ENCODE measurements at regions not wholly inside any gene's neighbourhood (a gene's known extent, or its start where the extent isn't known, plus 50 kb on each side); places are given as distances from the start of the nearest gene placed in this dataset.
"Not testable (repeated sequence)": the region's sequence is repeated elsewhere in the genome, so short reads cannot be mapped to it uniquely, and the experiment has no call there.

DNA sequence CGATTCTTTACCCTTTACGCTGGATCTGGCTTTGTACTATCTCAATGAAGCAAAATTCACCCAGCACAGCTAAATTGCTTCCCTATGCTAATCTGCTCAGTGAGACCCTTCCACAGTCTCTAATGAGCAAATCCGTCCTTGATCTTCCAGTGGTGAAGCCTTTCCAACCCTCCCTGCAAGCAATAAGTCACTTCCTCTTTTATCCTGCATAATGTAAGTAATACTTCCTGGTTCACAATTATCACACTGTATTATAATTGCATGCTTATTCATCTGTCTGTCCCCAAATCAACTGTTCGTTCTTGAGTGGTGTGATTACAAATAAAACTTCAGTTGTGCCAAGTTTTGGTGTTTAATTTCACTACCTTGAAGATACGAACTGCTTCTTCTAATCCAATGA, 404.0 kb downstream of the ADCYAP1 start:
- no peaks in the 10 kb centered on the region for H3K4me1 ChIP-seq
- no peaks in the 10 kb centered on the region for H3K36me3 ChIP-seq
- no peaks in the 10 kb centered on the region for H3K9me3 ChIP-seq
- intact Hi-C loops (cut with DNase I; ENCODE audit: low total_unique reads) = no loop called here
- DNase-seq = no peak
- TF ChIP-seq, protein P1, sequence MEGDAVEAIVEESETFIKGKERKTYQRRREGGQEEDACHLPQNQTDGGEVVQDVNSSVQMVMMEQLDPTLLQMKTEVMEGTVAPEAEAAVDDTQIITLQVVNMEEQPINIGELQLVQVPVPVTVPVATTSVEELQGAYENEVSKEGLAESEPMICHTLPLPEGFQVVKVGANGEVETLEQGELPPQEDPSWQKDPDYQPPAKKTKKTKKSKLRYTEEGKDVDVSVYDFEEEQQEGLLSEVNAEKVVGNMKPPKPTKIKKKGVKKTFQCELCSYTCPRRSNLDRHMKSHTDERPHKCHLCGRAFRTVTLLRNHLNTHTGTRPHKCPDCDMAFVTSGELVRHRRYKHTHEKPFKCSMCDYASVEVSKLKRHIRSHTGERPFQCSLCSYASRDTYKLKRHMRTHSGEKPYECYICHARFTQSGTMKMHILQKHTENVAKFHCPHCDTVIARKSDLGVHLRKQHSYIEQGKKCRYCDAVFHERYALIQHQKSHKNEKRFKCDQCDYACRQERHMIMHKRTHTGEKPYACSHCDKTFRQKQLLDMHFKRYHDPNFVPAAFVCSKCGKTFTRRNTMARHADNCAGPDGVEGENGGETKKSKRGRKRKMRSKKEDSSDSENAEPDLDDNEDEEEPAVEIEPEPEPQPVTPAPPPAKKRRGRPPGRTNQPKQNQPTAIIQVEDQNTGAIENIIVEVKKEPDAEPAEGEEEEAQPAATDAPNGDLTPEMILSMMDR (IDR thresholded peaks at IDR 0.05) = no peak
- no peak for TF ChIP-seq POLR2AphosphoS5 (IDR thresholded peaks at IDR 0.05)
- no peak for TF ChIP-seq EP300 (IDR thresholded peaks at IDR 0.05)
- TF ChIP-seq POLR2A (IDR thresholded peaks at IDR 0.05) = no peak
- WGBS, 5 donors = 76 to 83% (median 81%) methylated on average over 5 of the region's 5 CpGs
- H3K27ac ChIP-seq = no peak overlapping the region
- no peak overlapping the region for H3K4me3 ChIP-seq
- no peaks in the 10 kb centered on the region for H3K27me3 ChIP-seq

GRCh38 chr18:1311376-1311775, 406.7 kb downstream of the ADCYAP1 start:
- Histone ChIP-seq H3K27ac (no peak overlapping the region), H3K36me3 (no peaks in the 10 kb centered on the region), H3K4me3 (no peak overlapping the region), H3K4me1 (no peaks in the 10 kb centered on the region), H3K9me3 (no peaks in the 10 kb centered on the region), H3K27me3 (no peaks in the 10 kb centered on the region)
- DNase-seq = no peak
- intact Hi-C loops (cut with DNase I; ENCODE audit: low total_unique reads) = no loop called here
- 72 to 81% (median 73%) methylated on average over 2 of the region's 2 CpGs for WGBS, 5 donors
- no peak for TF ChIP-seq POLR2AphosphoS5 (IDR thresholded peaks at IDR 0.05)
- no peak for TF ChIP-seq POLR2A (IDR thresholded peaks at IDR 0.05)
- no peak for TF ChIP-seq EP300 (IDR thresholded peaks at IDR 0.05)
- TF ChIP-seq, protein P1 (IDR thresholded peaks at IDR 0.05) = no peak

GRCh38 chr18:1335345-1335744, 430.7 kb downstream of the ADCYAP1 start:
- H3K27me3 ChIP-seq; H3K4me1 ChIP-seq; H3K27ac ChIP-seq; H3K4me3 ChIP-seq; H3K36me3 ChIP-seq; DNase-seq; intact Hi-C loops (cut with DNase I; ENCODE audit: low total_unique reads): not testable (repeated sequence)
- peaks cover 0 to 44% (median 11%) of the 10 kb centered on the region in 4 donors for H3K9me3 ChIP-seq
- WGBS, 5 donors = 79 to 86% (median 86%) methylated on average over 10 to 11 of the region's 11 CpGs

- H3K27ac ChIP-seq = no peak overlapping the region
- H3K4me3 ChIP-seq = no peak overlapping the region
- no peak for DNase-seq
- no peaks in the 10 kb centered on the region for H3K4me1 ChIP-seq
- TF ChIP-seq, protein P1 (IDR thresholded peaks at IDR 0.05) = no peak
- no peak for TF ChIP-seq POLR2AphosphoS5 (IDR thresholded peaks at IDR 0.05)
- TF ChIP-seq EP300 (IDR thresholded peaks at IDR 0.05) = no peak
- 60 to 80% (median 71%) methylated on average over 4 of the region's 4 CpGs for WGBS, 5 donors
- no peaks in the 10 kb centered on the region for H3K36me3 ChIP-seq
- no peaks in the 10 kb centered on the region for H3K9me3 ChIP-seq
- no peaks in the 10 kb centered on the region for H3K27me3 ChIP-seq
- intact Hi-C loops (cut with DNase I; ENCODE audit: low total_unique reads) = no loop called here
Measured at GRCh38 chr18:1350931-1351450, 446.3 kb downstream of the ADCYAP1 start.

DNA sequence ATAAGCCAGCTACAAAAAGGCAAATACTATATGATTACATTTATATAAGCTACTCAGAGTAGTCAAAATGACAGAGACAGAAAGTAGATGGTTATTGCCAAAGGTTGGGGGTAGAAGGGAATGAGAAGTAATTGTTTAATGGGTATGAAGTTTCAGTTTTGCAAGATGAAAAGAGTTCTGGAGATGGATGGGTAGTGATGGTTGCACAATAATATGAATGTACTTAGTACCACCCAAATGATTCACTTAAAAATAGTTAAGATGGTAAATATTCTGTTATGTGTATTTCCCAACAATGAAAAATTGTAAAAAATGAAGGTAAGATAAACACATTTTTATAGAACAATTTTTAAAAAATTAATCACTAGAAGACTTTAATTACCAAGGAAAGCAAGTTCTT, 448.4 kb downstream of the ADCYAP1 start:
- Histone ChIP-seq H3K27ac (no peak overlapping the region), H3K4me3 (no peak overlapping the region), H3K9me3 (no peaks in the 10 kb centered on the region), H3K36me3 (no peaks in the 10 kb centered on the region), H3K27me3 (no peaks in the 10 kb centered on the region), H3K4me1 (no peaks in the 10 kb centered on the region)
- DNase-seq = no peak
- intact Hi-C loops (cut with DNase I; ENCODE audit: low total_unique reads) = no loop called here
- TF ChIP-seq POLR2A (IDR thresholded peaks at IDR 0.05) (no peak), EP300 (IDR thresholded peaks at IDR 0.05) (no peak), POLR2AphosphoS5 (IDR thresholded peaks at IDR 0.05) (no peak)
- TF ChIP-seq, protein P1 (IDR thresholded peaks at IDR 0.05) = no peak

Data from stomach (tissue), 8 donors.